WI38 (cell line): ENCODE measurements at regions not wholly inside any gene's neighbourhood (a gene's known extent, or its start where the extent isn't known, plus 50 kb on each side); places are given as distances from the start of the nearest gene placed in this dataset.
A peak's percentile ranks its signal among the peaks of the same experiment; 100 is the strongest.

Source experiments
- H3K4me3 ChIP-seq: 2 replicates; pipeline ENCODE4 v1.5.1; 2011; ENCODE audit warnings: low read depth, mild to moderate bottlenecking, control low read depth, low read length
- CTCF ChIP-seq: IDR thresholded peaks from 2 replicates; pipeline ENCODE4 v1.5.1; 2012; ENCODE audit warnings: low read depth, mild to moderate bottlenecking, control low read depth, low read length

GRCh38 chr15:70469651-70470555 lies 293.5 kb downstream of the UACA start:
- no peak overlapping the region for H3K4me3 ChIP-seq
- no peak for TF ChIP-seq CTCF

- TF ChIP-seq CTCF, result no peak
- no peak overlapping the region for H3K4me3 ChIP-seq
Observed at GRCh38 chr15:70469182-70469581, 294.2 kb downstream of the UACA start.

- no peak overlapping the region for H3K4me3 ChIP-seq
- peak; percentile 71 for TF ChIP-seq CTCF
Observed at GRCh38 chr15:70466895-70467529, 296.3 kb downstream of the UACA start.

- no peak overlapping the region for H3K4me3 ChIP-seq
- TF ChIP-seq CTCF, result no peak
Observed at GRCh38 chr15:70466305-70466704, 297.1 kb downstream of the UACA start.

- H3K4me3 ChIP-seq, result no peak overlapping the region
- no peak for TF ChIP-seq CTCF
Observed at GRCh38 chr15:70465812-70466211, 297.5 kb downstream of the UACA start.

GRCh38 chr15:70463453-70463834 lies 299.9 kb downstream of the UACA start:
- no peak for TF ChIP-seq CTCF
- no peak overlapping the region for H3K4me3 ChIP-seq

- no peak for TF ChIP-seq CTCF
- H3K4me3 ChIP-seq, result no peak overlapping the region
Observed at GRCh38 chr15:70461992-70462391, 301.4 kb downstream of the UACA start.
